SK-N-MC (cell line): ENCODE measurements at regions not wholly inside any gene's neighbourhood (a gene's known extent, or its start where the extent isn't known, plus 50 kb on each side); places are given as distances from the start of the nearest gene placed in this dataset.

Source experiments
- EZH2 ChIP-seq: fragments of 200-600 bp; sonication (generic); IDR thresholded peaks from one replicate; pipeline ENCODE4 v1.6.1; 2017; ENCODE audit warnings: antibody characterized with exemption
- POLR2AphosphoS5 ChIP-seq: IDR thresholded peaks from 2 replicates; pipeline ENCODE4 v1.6.1; 2012; ENCODE audit warnings: mild to moderate bottlenecking, low read depth, low read length, borderline replicate concordance

DNA sequence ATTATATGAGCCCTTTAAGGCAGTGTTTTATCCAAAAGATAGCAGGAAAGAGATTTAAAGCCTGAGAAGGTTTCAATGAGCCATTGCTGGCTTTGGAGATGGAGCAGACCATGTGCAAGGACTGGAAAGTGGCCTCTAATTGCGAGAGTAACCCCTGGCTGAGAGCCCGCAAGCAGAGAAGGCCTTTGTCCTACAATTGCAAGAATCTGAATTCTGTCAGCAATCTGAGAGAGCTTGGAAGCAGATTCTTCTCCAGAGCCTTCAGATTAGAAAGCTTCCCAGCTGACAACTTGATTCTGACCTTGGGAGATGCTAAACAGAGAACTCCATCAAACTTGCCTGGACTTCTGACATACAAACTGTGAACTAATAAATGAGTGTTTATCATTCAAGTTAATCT is 528.7 kb upstream of the KLF12 start:
- TF ChIP-seq POLR2AphosphoS5 (no peak), EZH2 (no peak)
